ENCODE measurements at regions not wholly inside any gene's neighbourhood (a gene's known extent, or its start where the extent isn't known, plus 50 kb on each side); places are given as distances from the start of the nearest gene placed in this dataset.

- no peaks in the 10 kb centered on the region for H3K27me3 ChIP-seq (replicated peaks)
- in situ Hi-C loops (cut with HindIII; ENCODE audit: low pct_ligation_motif_present, low sequenced_read_pairs), result no loop called here
- no peak for TF ChIP-seq CTCF (IDR thresholded peaks at IDR 0.05; ENCODE audit: low read depth, low read length, missing control alignments)
- DNase-seq, result no peak
- H3K36me3 ChIP-seq (replicated peaks), result no peaks in the 10 kb centered on the region
- H3K4me3 ChIP-seq (ENCODE audit: low read depth, low read length), result no peak overlapping the region
- no peak overlapping the region for H3K27ac ChIP-seq
Observed at GRCh38 chr14:25488961-25489360, 439.0 kb upstream of the STXBP6 start.

- Histone ChIP-seq H3K36me3 (replicated peaks) (no peaks in the 10 kb centered on the region), H3K4me3 (ENCODE audit: low read depth, low read length) (no peak overlapping the region), H3K27me3 (replicated peaks) (no peaks in the 10 kb centered on the region), H3K27ac (no peak overlapping the region)
- no peak for TF ChIP-seq CTCF (IDR thresholded peaks at IDR 0.05; ENCODE audit: low read depth, low read length, missing control alignments)
- in situ Hi-C loops (cut with HindIII; ENCODE audit: low pct_ligation_motif_present, low sequenced_read_pairs), result no loop called here
- DNase-seq, result no peak
Observed at GRCh38 chr14:25485381-25485780, 435.4 kb upstream of the STXBP6 start.

GRCh38 chr14:25484906-25485305 lies 435.0 kb upstream of the STXBP6 start:
- DNase-seq, result no peak
- no peaks in the 10 kb centered on the region for H3K36me3 ChIP-seq (replicated peaks)
- in situ Hi-C loops (cut with HindIII; ENCODE audit: low pct_ligation_motif_present, low sequenced_read_pairs), result no loop called here
- H3K4me3 ChIP-seq (ENCODE audit: low read depth, low read length), result no peak overlapping the region
- H3K27me3 ChIP-seq (replicated peaks), result no peaks in the 10 kb centered on the region
- H3K27ac ChIP-seq, result no peak overlapping the region
- no peak for TF ChIP-seq CTCF (IDR thresholded peaks at IDR 0.05; ENCODE audit: low read depth, low read length, missing control alignments)

GRCh38 chr14:25484235-25484634 lies 434.3 kb upstream of the STXBP6 start:
- Histone ChIP-seq H3K27ac (no peak overlapping the region), H3K27me3 (replicated peaks) (no peaks in the 10 kb centered on the region), H3K36me3 (replicated peaks) (no peaks in the 10 kb centered on the region), H3K4me3 (ENCODE audit: low read depth, low read length) (no peak overlapping the region)
- TF ChIP-seq CTCF (IDR thresholded peaks at IDR 0.05; ENCODE audit: low read depth, low read length, missing control alignments), result no peak
- in situ Hi-C loops (cut with HindIII; ENCODE audit: low pct_ligation_motif_present, low sequenced_read_pairs), result no loop called here
- DNase-seq, result no peak

GRCh38 chr14:25477316-25478098 lies 427.6 kb upstream of the STXBP6 start:
- Histone ChIP-seq H3K27me3 (replicated peaks) (no peaks in the 10 kb centered on the region), H3K4me3 (ENCODE audit: low read depth, low read length) (no peak overlapping the region), H3K27ac (no peak overlapping the region), H3K36me3 (replicated peaks) (no peaks in the 10 kb centered on the region)
- in situ Hi-C loops (cut with HindIII; ENCODE audit: low pct_ligation_motif_present, low sequenced_read_pairs), result no loop called here
- DNase-seq, result no peak
- TF ChIP-seq CTCF (IDR thresholded peaks at IDR 0.05; ENCODE audit: low read depth, low read length, missing control alignments), result no peak

- H3K4me3 ChIP-seq (ENCODE audit: low read depth, low read length), result no peak overlapping the region
- no peaks in the 10 kb centered on the region for H3K27me3 ChIP-seq (replicated peaks)
- no peak overlapping the region for H3K27ac ChIP-seq
- DNase-seq, result no peak
- no peaks in the 10 kb centered on the region for H3K36me3 ChIP-seq (replicated peaks)
- in situ Hi-C loops (cut with HindIII; ENCODE audit: low pct_ligation_motif_present, low sequenced_read_pairs), result no loop called here
- no peak for TF ChIP-seq CTCF (IDR thresholded peaks at IDR 0.05; ENCODE audit: low read depth, low read length, missing control alignments)
Observed at GRCh38 chr14:25472700-25473099, 422.8 kb upstream of the STXBP6 start.

Data from brain microvascular endothelial cell (primary cell).